Muscle layer of colon (tissue), 2 donors: ENCODE measurements at regions not wholly inside any gene's neighbourhood (a gene's known extent, or its start where the extent isn't known, plus 50 kb on each side); places are given as distances from the start of the nearest gene placed in this dataset.
"Not testable (repeated sequence)": the region's sequence is repeated elsewhere in the genome, so short reads cannot be mapped to it uniquely, and the experiment has no call there.

Experiments used
- H3K27ac ChIP-seq: one replicate; pipeline ENCODE4 v1.7.0; 2013; ENCODE audit warnings: low read depth, mild to moderate bottlenecking, low read length, moderate library complexity
- H3K27me3 ChIP-seq, 2 donors: one replicate each; pipeline ENCODE4 v1.7.0; 2013; ENCODE audit warnings: low read length in 2 of 2, mild to moderate bottlenecking in 2 of 2; ENCODE audit not compliant: insufficient read depth in 2 of 2, control insufficient read depth in 1 of 2
- H3K36me3 ChIP-seq: one replicate; pipeline ENCODE4 v1.7.0; 2013; ENCODE audit warnings: mild to moderate bottlenecking, low read length; ENCODE audit not compliant: insufficient read depth
- H3K4me1 ChIP-seq: one replicate; pipeline ENCODE4 v1.7.0; 2013; ENCODE audit warnings: mild to moderate bottlenecking, low read length; ENCODE audit not compliant: insufficient read depth
- H3K4me3 ChIP-seq, 2 donors: one replicate each; pipeline ENCODE4 v1.7.0; 2013; ENCODE audit warnings: low read length in 2 of 2, low read depth in 1 of 2, mild to moderate bottlenecking in 1 of 2, moderate library complexity in 1 of 2
- H3K9ac ChIP-seq: one replicate; pipeline ENCODE4 v1.7.0; 2013; ENCODE audit warnings: low read length
- H3K9me3 ChIP-seq: one replicate; pipeline ENCODE4 v1.7.0; 2013; ENCODE audit warnings: mild to moderate bottlenecking, low read length
- donor health status: abdominal sarcoma.
- donor health status: Adenocarcinoma of cecum.

DNA sequence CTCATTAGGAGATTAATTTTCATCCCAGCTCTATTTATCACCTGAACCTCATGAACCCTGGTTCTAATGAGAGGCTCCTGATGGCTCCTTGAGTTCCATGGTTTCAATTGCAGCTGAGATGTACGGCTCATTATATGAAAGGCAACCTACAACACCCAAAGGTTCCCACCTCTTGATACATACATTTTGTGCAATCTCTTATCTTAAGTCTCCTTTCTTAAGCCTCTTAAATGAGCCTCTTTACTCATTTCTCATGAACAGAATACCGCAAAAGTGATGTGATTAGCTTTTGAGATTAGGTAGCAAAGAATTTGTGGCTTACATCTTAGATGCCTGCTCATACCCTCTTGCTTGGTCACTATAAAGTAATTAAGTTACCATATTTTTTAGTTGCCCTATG is 1964.0 kb upstream of the CDH6 start:
- Histone ChIP-seq H3K4me1 (no peaks in the 10 kb centered on the region), H3K9me3 (no peaks in the 10 kb centered on the region), H3K4me3 (no peak overlapping the region), H3K9ac (no peak overlapping the region), H3K27me3 (no peaks in the 10 kb centered on the region), H3K36me3 (no peaks in the 10 kb centered on the region), H3K27ac (no peak overlapping the region)

DNA sequence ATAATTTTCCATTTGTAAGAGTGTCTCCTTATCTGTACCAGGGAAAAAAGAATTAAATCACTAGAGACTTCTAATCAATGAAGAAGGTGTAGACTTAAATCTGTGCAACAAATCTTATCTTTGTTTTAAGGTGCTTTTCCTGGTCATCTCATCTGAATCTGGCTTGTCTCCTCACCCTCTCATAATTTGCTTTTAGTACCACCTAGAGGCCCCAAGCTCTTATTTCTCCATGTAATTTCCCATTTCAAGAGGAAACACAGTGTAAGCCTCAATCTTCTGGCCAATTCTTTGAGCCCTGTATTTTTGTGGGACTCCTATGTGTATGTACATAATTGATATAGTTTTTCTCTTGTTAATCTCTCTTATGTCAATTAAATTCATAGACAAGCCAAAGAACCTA is 1975.3 kb upstream of the CDH6 start:
- Histone ChIP-seq H3K36me3 (no peaks in the 10 kb centered on the region), H3K4me3 (no peak overlapping the region), H3K4me1 (no peaks in the 10 kb centered on the region), H3K9me3 (no peaks in the 10 kb centered on the region), H3K9ac (no peak overlapping the region), H3K27me3 (no peaks in the 10 kb centered on the region), H3K27ac (no peak overlapping the region)

DNA sequence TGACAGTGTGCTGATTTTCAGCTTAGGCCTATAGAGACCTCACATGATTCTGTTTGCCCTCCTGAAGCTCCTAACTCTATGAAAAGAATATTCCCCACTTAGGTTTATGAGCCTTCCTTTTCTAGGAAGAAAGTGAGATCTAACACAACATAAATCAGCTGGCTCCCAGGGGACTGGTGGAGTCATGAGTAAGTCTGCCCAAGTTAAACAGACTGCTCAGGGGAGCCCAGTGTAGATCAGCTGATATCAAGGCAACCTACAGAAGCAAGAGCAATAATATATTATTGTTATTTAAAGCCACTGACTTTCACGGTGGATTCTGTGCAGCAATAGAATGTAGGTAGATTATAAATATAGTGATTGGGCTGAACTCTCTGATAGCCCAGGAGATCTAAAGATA is 1978.6 kb upstream of the CDH6 start:
- H3K27ac ChIP-seq, result no peak overlapping the region
- H3K9me3 ChIP-seq, result no peaks in the 10 kb centered on the region
- no peak overlapping the region for H3K9ac ChIP-seq
- H3K27me3 ChIP-seq, result no peaks in the 10 kb centered on the region
- no peaks in the 10 kb centered on the region for H3K4me1 ChIP-seq
- no peak overlapping the region for H3K4me3 ChIP-seq
- H3K36me3 ChIP-seq, result no peaks in the 10 kb centered on the region

DNA sequence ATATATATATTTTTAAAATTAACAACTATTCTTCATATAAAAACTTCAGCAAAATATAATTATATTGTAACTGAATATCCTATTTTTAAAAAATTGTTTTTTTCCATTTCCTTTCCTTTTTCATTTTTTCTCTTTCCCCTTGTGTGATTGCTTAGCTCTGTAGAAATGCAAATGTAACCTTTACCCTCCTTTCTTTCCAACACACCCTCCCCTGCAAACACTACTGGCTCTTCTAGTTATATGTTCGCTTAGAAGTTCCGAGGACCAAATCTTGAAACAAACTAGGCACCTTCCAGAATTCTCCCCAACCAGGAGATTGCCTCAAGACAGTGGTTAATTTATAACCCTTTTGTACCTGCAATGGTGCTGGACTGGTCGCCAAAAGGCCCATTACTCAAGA is 1980.0 kb upstream of the CDH6 start:
- H3K27me3 ChIP-seq, result no peaks in the 10 kb centered on the region
- H3K9me3 ChIP-seq, result no peaks in the 10 kb centered on the region
- H3K4me3 ChIP-seq, result no peak overlapping the region
- no peak overlapping the region for H3K27ac ChIP-seq
- H3K36me3 ChIP-seq, result no peaks in the 10 kb centered on the region
- no peak overlapping the region for H3K9ac ChIP-seq
- no peaks in the 10 kb centered on the region for H3K4me1 ChIP-seq

DNA sequence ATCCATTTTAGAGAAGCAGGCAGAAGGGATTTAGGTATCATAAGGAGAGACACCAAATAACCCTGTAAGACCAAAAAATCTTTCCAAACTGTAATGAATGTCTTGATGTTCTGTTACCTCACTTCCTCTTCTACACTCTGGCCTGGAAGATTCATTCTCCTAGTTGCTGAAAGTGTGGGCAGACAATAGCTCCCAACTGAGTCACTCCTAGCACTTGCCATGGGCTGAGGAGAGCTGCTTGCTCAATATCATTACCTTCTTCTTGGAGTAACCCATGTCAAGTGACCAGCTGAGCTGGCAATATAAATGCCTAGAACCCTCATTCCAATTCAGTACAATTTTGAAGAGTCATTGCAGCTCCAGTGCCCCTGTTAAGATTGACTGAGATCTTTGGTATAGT is 1985.5 kb upstream of the CDH6 start:
- no peaks in the 10 kb centered on the region for H3K4me1 ChIP-seq
- H3K27me3 ChIP-seq, result no peaks in the 10 kb centered on the region
- H3K9me3 ChIP-seq, result no peaks in the 10 kb centered on the region
- no peak overlapping the region for H3K27ac ChIP-seq
- H3K4me3 ChIP-seq, result no peak overlapping the region
- no peaks in the 10 kb centered on the region for H3K36me3 ChIP-seq
- no peak overlapping the region for H3K9ac ChIP-seq

DNA sequence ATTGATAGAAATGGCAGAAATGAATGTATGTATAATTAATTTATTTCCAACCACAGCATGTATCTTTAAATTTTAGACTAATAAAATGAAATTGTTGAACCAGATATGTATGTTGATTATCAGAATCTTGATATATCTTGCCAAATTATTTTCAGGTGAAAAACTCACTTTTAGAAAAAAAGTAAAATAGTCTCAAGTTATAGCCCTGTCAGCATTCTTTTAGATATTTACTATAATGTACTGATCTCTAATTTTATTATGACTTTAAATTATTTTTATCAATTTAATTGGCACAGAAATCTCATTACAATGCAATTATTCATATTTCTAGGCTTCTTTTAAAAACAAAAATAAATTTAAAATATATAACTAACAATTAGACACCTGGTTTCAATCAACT is 1990.4 kb upstream of the CDH6 start:
- Histone ChIP-seq H3K9me3 (no peaks in the 10 kb centered on the region), H3K27me3 (no peaks in the 10 kb centered on the region), H3K4me3 (no peak overlapping the region), H3K27ac (no peak overlapping the region), H3K9ac (no peak overlapping the region), H3K36me3 (no peaks in the 10 kb centered on the region), H3K4me1 (no peaks in the 10 kb centered on the region)

- H3K36me3 ChIP-seq, result no peaks in the 10 kb centered on the region
- H3K9ac ChIP-seq, result no peak overlapping the region
- no peak overlapping the region for H3K4me3 ChIP-seq
- H3K9me3 ChIP-seq, result no peaks in the 10 kb centered on the region
- no peaks in the 10 kb centered on the region for H3K27me3 ChIP-seq
- H3K4me1 ChIP-seq, result no peaks in the 10 kb centered on the region
- no peak overlapping the region for H3K27ac ChIP-seq
Observed at GRCh38 chr5:29197631-29198454, 1995.6 kb upstream of the CDH6 start.

DNA sequence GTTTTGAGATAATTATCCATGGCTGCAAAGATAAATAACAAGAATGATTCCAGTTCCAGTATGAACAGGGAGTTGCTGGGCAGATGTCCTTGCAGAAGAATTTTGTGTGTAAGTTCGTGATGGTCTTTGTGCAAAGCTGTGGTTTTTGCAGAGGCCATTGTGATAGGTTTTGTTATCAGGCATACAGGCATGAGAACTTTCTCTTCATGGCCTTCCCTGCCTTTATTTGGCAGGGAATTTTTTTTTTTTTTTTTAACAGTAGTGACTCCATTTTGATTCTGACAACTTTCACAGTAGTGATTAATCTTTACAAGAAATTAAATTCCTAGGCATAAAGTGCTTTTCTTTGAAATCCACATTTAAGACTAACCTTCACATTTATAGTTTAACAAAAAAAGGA is 1999.5 kb upstream of the CDH6 start:
- H3K4me1 ChIP-seq, result no peaks in the 10 kb centered on the region
- no peaks in the 10 kb centered on the region for H3K27me3 ChIP-seq
- H3K36me3 ChIP-seq, result no peaks in the 10 kb centered on the region
- H3K4me3 ChIP-seq, result no peak overlapping the region
- H3K9me3 ChIP-seq, result no peaks in the 10 kb centered on the region
- no peak overlapping the region for H3K9ac ChIP-seq
- H3K27ac ChIP-seq, result no peak overlapping the region

DNA sequence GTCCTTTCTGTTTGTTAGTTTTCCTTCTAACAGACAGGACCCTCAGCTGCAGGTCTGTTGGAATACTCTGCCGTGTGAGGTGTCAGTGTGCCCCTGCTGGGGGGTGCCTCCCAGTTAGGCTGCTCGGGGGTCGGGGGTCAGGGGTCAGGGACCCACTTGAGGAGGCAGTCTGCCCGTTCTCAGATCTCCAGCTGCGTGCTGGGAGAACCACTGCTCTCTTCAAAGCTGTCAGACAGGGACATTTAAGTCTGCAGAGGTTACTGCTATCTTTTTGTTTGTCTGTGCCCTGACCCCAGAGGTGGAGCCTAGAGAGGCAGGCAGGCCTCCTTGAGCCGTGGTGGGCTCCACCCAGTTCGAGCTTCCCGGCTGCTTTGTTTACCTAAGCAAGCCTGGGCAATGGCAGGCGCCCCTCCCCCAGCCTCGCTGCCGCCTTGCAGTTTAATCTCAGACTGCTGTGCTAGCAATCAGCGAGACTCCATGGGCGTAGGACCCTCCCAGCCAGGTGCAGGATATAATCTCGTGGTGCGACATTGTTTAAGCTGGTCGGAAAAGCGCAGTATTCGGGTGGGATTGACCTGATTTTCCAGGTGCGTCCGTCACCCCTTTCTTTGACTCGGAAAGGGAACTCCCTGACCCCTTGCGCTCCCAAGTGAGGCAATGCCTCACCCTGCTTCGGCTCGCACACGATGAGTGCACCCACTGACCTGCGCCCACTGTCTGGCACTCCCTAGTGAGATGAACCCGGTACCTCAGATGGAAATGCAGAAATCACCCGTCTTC is 2002.0 kb upstream of the CDH6 start:
- not testable (repeated sequence) for H3K9me3 ChIP-seq, H3K4me1 ChIP-seq, H3K27me3 ChIP-seq, H3K4me3 ChIP-seq, H3K36me3 ChIP-seq, H3K9ac ChIP-seq, H3K27ac ChIP-seq

GRCh38 chr5:29190398-29190797 is 2003.1 kb upstream of the CDH6 start:
- H3K36me3 ChIP-seq, H3K27me3 ChIP-seq, H3K4me3 ChIP-seq, H3K9me3 ChIP-seq, H3K27ac ChIP-seq, H3K4me1 ChIP-seq, H3K9ac ChIP-seq: not testable (repeated sequence)

DNA sequence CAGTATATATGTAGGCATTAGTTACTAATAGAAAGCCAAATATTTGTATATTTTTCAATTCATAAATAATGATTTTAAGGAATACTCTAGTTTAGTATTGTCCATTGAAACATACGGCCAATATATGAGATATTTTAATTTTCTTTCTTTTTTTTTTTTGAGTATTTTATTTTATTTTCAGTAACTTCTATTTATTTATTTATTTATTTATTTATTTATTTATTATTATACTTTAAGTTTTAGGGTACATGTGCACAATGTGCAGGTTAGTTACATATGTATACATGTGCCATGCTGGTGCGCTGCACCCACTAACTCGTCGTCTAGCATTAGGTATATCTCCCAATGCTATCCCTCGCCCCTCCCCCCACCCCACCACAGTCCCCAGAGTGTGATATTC is 2007.1 kb upstream of the CDH6 start:
- H3K27me3 ChIP-seq, H3K4me3 ChIP-seq, H3K27ac ChIP-seq, H3K4me1 ChIP-seq, H3K9ac ChIP-seq, H3K36me3 ChIP-seq, H3K9me3 ChIP-seq: not testable (repeated sequence)

- Histone ChIP-seq H3K27me3 (no peaks in the 10 kb centered on the region), H3K27ac (no peak overlapping the region), H3K9me3 (no peaks in the 10 kb centered on the region), H3K9ac (no peak overlapping the region), H3K4me3 (no peak overlapping the region), H3K4me1 (no peaks in the 10 kb centered on the region), H3K36me3 (no peaks in the 10 kb centered on the region)
Observed at GRCh38 chr5:29185558-29185957, 2007.9 kb upstream of the CDH6 start.
